ENCODE measurements at regions not wholly inside any gene's neighbourhood (a gene's known extent, or its start where the extent isn't known, plus 50 kb on each side); places are given as distances from the start of the nearest gene placed in this dataset.

DNA sequence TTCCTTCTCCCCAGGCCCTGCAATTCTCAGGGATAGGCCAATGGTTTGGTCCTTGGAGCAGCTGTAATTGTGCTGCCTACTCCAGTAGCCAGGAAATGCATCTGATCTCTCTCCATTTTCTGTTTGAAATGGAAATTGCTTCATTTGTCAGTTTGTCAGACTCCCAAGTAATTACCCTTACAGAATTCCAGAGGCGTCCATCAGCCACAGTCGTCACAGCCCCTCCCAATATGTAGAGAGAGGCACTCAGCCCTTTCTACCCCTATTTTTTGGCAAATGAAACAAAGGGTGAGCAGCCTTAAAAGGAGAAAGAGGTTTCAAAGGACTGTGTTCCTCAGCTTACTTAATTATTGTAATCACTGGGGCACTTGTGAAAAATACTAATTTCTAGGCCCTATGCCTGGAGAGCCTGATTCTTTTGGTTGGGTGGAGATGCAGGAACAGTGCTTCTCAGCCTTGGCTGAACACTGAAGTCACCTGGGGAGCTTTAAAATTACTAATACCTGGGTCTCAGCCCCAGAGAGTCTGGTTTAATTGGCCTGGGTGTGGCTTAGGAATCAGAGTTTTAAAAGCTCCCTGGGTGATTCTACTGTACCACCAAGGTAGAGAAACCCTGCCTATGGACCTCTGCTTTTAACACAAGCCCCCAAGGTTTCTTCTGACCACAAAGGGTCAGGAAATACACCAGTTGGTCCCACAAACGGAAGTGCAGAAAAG is 190.0 kb downstream of the EMP1 start:
- Histone ChIP-seq H3K27me3 (replicated peaks in 1 of 2; ENCODE audit: control insufficient read depth in 2 of 2, extremely low read depth in 1 of 2, insufficient read depth in 2 of 2, low read length in 1 of 2) (peaks cover 0 to 14% of the 10 kb centered on the region in 2 experiments), H3K27ac (ENCODE audit: low read length) (no peak overlapping the region), H3K4me1 (ENCODE audit: control insufficient read depth in 1 of 2, extremely low read depth in 1 of 2, insufficient read depth in 2 of 2, low read length in 2 of 2) (no peaks in the 10 kb centered on the region), H3K4me3 (ENCODE audit: control insufficient read depth in 1 of 2, extremely low read depth in 1 of 2, low read length in 1 of 2) (no peak overlapping the region), H3K36me3 (ENCODE audit: control insufficient read depth in 2 of 2, extremely low read depth in 1 of 2, insufficient read depth in 1 of 2, low read length in 1 of 2) (no peaks in the 10 kb centered on the region), H3K9me3 (no peaks in the 10 kb centered on the region)
- no peak overlapping the region for H3K4me3 Mint-ChIP-seq
- no peak overlapping the region for H3K27ac Mint-ChIP-seq
- ChIA-PET POLR2A (no interaction called here), CTCF (no interaction called here)
- DNase-seq (no peak), ATAC-seq (replicated peaks in 1 of 4) (no peak)
- H3K27me3 Mint-ChIP-seq, result peaks cover 1 to 12% of the 10 kb centered on the region in 2 donors
- H3K4me1 Mint-ChIP-seq, result no peaks in the 10 kb centered on the region
- no peaks in the 10 kb centered on the region for H3K36me3 Mint-ChIP-seq
- WGBS (ENCODE audit: insufficient coverage), result 10% methylated on average over 1 of the region's 3 CpGs
- no peaks in the 10 kb centered on the region for H3K9me3 Mint-ChIP-seq

DNA sequence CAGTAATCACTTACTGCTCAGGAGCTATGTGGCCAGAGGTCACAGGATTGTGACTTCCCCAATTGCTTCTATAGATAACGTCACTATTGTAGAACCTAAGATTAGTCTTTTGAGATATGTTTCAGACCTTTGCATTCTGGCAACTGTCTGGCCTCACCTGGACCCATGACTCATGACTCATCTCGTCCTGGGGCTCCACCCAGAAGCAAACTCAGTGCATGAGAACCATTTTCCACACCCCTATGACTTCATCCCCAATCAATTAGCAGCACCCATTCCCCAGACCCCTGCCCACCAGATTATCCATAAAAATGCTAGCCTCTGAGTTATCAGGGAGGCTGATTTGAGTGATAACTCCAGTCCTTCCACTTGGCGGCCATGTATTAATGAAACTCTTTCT is 186.9 kb downstream of the EMP1 start:
- no peak overlapping the region for H3K4me3 Mint-ChIP-seq
- no peak for ATAC-seq (replicated peaks in 1 of 4)
- no peak overlapping the region for H3K27ac Mint-ChIP-seq

DNA sequence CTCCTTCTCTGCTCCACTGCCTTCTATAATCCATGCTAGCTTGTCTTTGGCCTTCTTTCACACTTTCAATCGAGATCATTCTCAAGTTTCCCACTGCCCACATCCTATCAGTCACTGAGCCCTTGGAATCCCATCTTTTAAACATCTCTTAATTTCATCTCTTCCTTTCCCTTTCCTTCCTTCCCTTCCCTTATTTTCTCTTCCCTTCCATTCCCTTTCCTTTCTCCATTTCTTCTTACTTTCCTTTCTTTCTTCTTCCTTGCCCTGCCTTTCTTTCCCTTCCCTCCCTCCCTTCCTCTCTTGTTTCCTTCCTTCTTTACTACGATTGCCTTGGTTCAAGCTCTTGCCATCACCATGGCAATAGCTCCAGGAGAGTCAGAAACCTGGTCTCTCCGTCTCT is 183.8 kb downstream of the EMP1 start:
- no peaks in the 10 kb centered on the region for H3K9me3 ChIP-seq
- no peaks in the 10 kb centered on the region for H3K4me1 Mint-ChIP-seq
- H3K27me3 ChIP-seq (replicated peaks in 1 of 2; ENCODE audit: control insufficient read depth in 2 of 2, extremely low read depth in 1 of 2, insufficient read depth in 2 of 2, low read length in 1 of 2), result peaks cover 0 to 4% of the 10 kb centered on the region in 2 experiments
- WGBS (ENCODE audit: insufficient coverage), result 66% methylated on average over 3 of the region's 3 CpGs
- no peaks in the 10 kb centered on the region for H3K4me1 ChIP-seq (ENCODE audit: control insufficient read depth in 1 of 2, extremely low read depth in 1 of 2, insufficient read depth in 2 of 2, low read length in 2 of 2)
- H3K9me3 Mint-ChIP-seq, result peaks cover 0 to 4% (median 3%) of the 10 kb centered on the region in 3 donors
- no peak for DNase-seq
- no peak overlapping the region for H3K27ac Mint-ChIP-seq
- ChIA-PET CTCF (interaction anchor here in 1 of 2 donors (0.7 kb wide), 1 partner anchor 439 kb away, joined by 5 read pairs; no protein-coding TSS in a partner anchor), POLR2A (no interaction called here)
- peaks cover 3 to 15% of the 10 kb centered on the region in 2 donors for H3K27me3 Mint-ChIP-seq
- H3K4me3 Mint-ChIP-seq, result no peak overlapping the region
- H3K4me3 ChIP-seq (ENCODE audit: control insufficient read depth in 1 of 2, extremely low read depth in 1 of 2, low read length in 1 of 2), result no peak overlapping the region
- no peaks in the 10 kb centered on the region for H3K36me3 Mint-ChIP-seq
- ATAC-seq (replicated peaks in 1 of 4), result no peak
- H3K27ac ChIP-seq (ENCODE audit: low read length), result no peak overlapping the region
- H3K36me3 ChIP-seq (ENCODE audit: control insufficient read depth in 2 of 2, extremely low read depth in 1 of 2, insufficient read depth in 1 of 2, low read length in 1 of 2), result no peaks in the 10 kb centered on the region

More for the DNA sequence above, 186.9 kb downstream of the EMP1 start:
- Mint-ChIP-seq H3K4me1 (no peaks in the 10 kb centered on the region), H3K27me3 (peaks cover 3 to 17% of the 10 kb centered on the region in 2 donors), H3K9me3 (no peaks in the 10 kb centered on the region), H3K36me3 (no peaks in the 10 kb centered on the region)
- CTCF ChIA-PET, result no interaction called here
- DNase-seq, result no peak
- POLR2A ChIA-PET, result no interaction called here
- 43% methylated on average over 1 of the region's 3 CpGs for WGBS (ENCODE audit: insufficient coverage)
- Histone ChIP-seq H3K9me3 (no peaks in the 10 kb centered on the region), H3K36me3 (ENCODE audit: control insufficient read depth in 2 of 2, extremely low read depth in 1 of 2, insufficient read depth in 1 of 2, low read length in 1 of 2) (no peaks in the 10 kb centered on the region), H3K4me1 (ENCODE audit: control insufficient read depth in 1 of 2, extremely low read depth in 1 of 2, insufficient read depth in 2 of 2, low read length in 2 of 2) (no peaks in the 10 kb centered on the region), H3K4me3 (ENCODE audit: control insufficient read depth in 1 of 2, extremely low read depth in 1 of 2, low read length in 1 of 2) (no peak overlapping the region), H3K27ac (ENCODE audit: low read length) (no peak overlapping the region), H3K27me3 (replicated peaks in 1 of 2; ENCODE audit: control insufficient read depth in 2 of 2, extremely low read depth in 1 of 2, insufficient read depth in 2 of 2, low read length in 1 of 2) (peaks cover 0 to 14% of the 10 kb centered on the region in 2 experiments)

DNA sequence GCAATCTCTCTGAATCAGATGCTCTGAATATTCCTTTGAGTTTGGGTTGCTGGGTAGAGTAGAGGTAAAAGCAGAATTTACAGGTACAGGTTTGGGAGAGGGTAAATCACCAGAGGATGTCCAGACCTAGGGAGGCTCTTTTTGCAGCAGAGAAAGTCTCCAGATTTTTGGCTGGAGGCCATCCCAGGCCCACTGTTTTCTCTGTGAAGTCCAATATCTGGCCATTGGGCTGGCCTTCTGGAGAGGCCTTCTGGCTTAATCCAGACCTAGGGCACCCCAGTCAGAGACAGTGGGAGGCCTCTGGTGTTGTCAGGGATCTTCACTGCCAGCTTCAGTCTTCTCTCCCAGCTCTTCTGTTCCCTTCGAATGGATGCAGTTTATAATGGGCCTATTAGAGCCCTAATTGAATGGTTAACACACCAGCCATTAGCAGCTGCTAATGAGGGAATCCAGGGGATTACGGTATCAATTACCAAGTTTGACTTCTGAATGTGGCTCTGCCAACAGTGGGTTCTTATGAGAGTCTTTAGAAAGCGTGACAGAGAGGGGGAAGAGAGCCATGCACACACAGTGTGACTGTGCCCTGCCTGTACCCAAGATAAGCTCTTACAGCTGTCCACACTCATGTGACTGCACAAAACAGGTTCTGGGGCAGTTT is 183.1 kb downstream of the EMP1 start:
- ChIA-PET POLR2A (no interaction called here), CTCF (no interaction called here)
- no peak for DNase-seq
- Histone ChIP-seq H3K27ac (ENCODE audit: low read length) (no peak overlapping the region), H3K27me3 (replicated peaks in 1 of 2; ENCODE audit: control insufficient read depth in 2 of 2, extremely low read depth in 1 of 2, insufficient read depth in 2 of 2, low read length in 1 of 2) (peaks cover 0 to 2% of the 10 kb centered on the region in 2 experiments), H3K4me1 (ENCODE audit: control insufficient read depth in 1 of 2, extremely low read depth in 1 of 2, insufficient read depth in 2 of 2, low read length in 2 of 2) (no peaks in the 10 kb centered on the region), H3K36me3 (ENCODE audit: control insufficient read depth in 2 of 2, extremely low read depth in 1 of 2, insufficient read depth in 1 of 2, low read length in 1 of 2) (no peaks in the 10 kb centered on the region), H3K9me3 (no peaks in the 10 kb centered on the region), H3K4me3 (ENCODE audit: control insufficient read depth in 1 of 2, extremely low read depth in 1 of 2, low read length in 1 of 2) (no peak overlapping the region)
- Mint-ChIP-seq H3K27ac (no peak overlapping the region), H3K4me3 (no peak overlapping the region), H3K27me3 (peaks cover 3 to 13% of the 10 kb centered on the region in 2 donors), H3K36me3 (no peaks in the 10 kb centered on the region), H3K4me1 (no peaks in the 10 kb centered on the region), H3K9me3 (peaks cover 0 to 4% (median 3%) of the 10 kb centered on the region in 3 donors)
- WGBS (ENCODE audit: insufficient coverage), result 50% methylated on average over 2 of the region's 3 CpGs
- ATAC-seq (replicated peaks in 1 of 4), result no peak

DNA sequence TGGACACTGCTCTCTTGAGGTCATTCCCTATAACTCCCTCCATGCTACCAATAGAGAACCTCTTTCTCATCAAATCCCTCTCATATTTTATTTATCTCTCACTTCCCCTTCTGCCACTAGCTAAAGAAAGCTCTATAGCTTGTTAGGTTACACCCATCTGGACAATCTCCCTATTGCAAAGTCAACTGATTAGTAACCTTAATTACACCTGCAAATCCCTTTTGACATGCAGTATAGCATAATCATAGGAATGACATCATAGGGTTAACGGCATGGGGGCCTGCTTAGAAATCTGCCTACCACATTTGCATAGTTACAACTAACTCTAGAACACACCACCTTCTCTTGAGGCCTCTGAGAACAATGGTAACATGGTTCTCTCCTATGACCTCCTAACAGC is 181.2 kb downstream of the EMP1 start:
- CTCF ChIA-PET, result no interaction called here
- Histone ChIP-seq H3K27ac (ENCODE audit: low read length) (no peak overlapping the region), H3K4me1 (ENCODE audit: control insufficient read depth in 1 of 2, extremely low read depth in 1 of 2, insufficient read depth in 2 of 2, low read length in 2 of 2) (no peaks in the 10 kb centered on the region), H3K36me3 (ENCODE audit: control insufficient read depth in 2 of 2, extremely low read depth in 1 of 2, insufficient read depth in 1 of 2, low read length in 1 of 2) (no peaks in the 10 kb centered on the region), H3K27me3 (replicated peaks in 1 of 2; ENCODE audit: control insufficient read depth in 2 of 2, extremely low read depth in 1 of 2, insufficient read depth in 2 of 2, low read length in 1 of 2) (peaks cover 0 to 2% of the 10 kb centered on the region in 2 experiments), H3K9me3 (no peaks in the 10 kb centered on the region), H3K4me3 (ENCODE audit: control insufficient read depth in 1 of 2, extremely low read depth in 1 of 2, low read length in 1 of 2) (no peak overlapping the region)
- no CpG with 5 or more reads among the region's 1 CpG for WGBS (ENCODE audit: insufficient coverage)
- ATAC-seq (replicated peaks in 1 of 4) (no peak), DNase-seq (no peak)
- H3K9me3 Mint-ChIP-seq, result peaks cover 0 to 4% (median 3%) of the 10 kb centered on the region in 3 donors
- no peak overlapping the region for H3K4me3 Mint-ChIP-seq
- H3K27me3 Mint-ChIP-seq, result peaks cover 3 to 14% of the 10 kb centered on the region in 2 donors
- no peaks in the 10 kb centered on the region for H3K36me3 Mint-ChIP-seq
- H3K27ac Mint-ChIP-seq, result no peak overlapping the region
- H3K4me1 Mint-ChIP-seq, result no peaks in the 10 kb centered on the region
- POLR2A ChIA-PET, result no interaction called here

DNA sequence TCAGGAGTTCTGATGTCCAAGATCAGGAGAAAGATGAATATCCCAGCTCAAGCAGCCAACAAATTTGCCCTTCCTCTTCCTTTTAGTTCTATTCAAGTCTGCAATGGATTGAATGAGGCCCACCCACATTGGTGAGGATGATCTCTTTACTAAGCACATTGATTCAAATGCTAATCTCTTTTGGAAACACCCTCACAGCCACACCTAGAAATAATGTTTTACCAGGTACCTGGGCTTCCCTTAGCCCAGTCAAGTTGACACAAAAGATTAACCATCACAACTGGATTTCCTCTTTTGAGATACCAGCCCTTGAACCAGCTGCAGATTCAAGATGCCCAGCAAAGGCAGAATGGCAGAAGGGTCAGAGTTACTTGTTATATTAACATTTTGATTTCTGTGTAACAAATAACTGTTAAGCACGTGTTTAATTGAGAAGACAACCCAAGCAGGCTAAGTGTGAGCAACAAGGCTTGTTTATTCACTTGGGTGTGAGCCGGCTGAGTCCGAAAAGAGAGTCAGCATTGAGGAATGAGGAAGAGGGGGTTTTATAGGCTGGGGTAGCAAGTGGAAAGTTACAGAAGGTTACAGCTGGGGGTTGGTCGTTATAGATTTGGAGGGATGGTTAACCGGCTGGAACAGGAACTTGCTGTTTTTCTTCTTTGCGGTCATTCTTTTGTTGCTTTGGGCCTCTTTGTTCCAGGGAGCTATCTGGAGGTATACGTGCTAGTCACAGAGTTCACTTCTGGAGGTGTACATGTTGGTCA is 180.3 kb downstream of the EMP1 start:
- Mint-ChIP-seq H3K27me3 (peaks cover 2 to 19% of the 10 kb centered on the region in 2 donors), H3K36me3 (no peaks in the 10 kb centered on the region), H3K4me1 (no peaks in the 10 kb centered on the region), H3K9me3 (peaks cover 0 to 4% (median 3%) of the 10 kb centered on the region in 3 donors), H3K27ac (no peak overlapping the region), H3K4me3 (no peak overlapping the region)
- ChIA-PET POLR2A (interaction anchor here in 1 of 2 donors (0.6 kb wide), 1 partner anchor 72 kb away, joined by 3 read pairs; no protein-coding TSS in a partner anchor), CTCF (no interaction called here)
- Histone ChIP-seq H3K9me3 (no peaks in the 10 kb centered on the region), H3K27me3 (replicated peaks in 1 of 2; ENCODE audit: control insufficient read depth in 2 of 2, extremely low read depth in 1 of 2, insufficient read depth in 2 of 2, low read length in 1 of 2) (peaks cover 0 to 3% of the 10 kb centered on the region in 2 experiments), H3K4me1 (ENCODE audit: control insufficient read depth in 1 of 2, extremely low read depth in 1 of 2, insufficient read depth in 2 of 2, low read length in 2 of 2) (no peaks in the 10 kb centered on the region), H3K27ac (ENCODE audit: low read length) (no peak overlapping the region), H3K36me3 (ENCODE audit: control insufficient read depth in 2 of 2, extremely low read depth in 1 of 2, insufficient read depth in 1 of 2, low read length in 1 of 2) (no peaks in the 10 kb centered on the region), H3K4me3 (ENCODE audit: control insufficient read depth in 1 of 2, extremely low read depth in 1 of 2, low read length in 1 of 2) (no peak overlapping the region)
- ATAC-seq (replicated peaks in 1 of 4) (no peak), DNase-seq (no peak)
- 83% methylated on average over 5 of the region's 7 CpGs for WGBS (ENCODE audit: insufficient coverage)
